ENCODE measurements at regions not wholly inside any gene's neighbourhood (a gene's known extent, or its start where the extent isn't known, plus 50 kb on each side); places are given as distances from the start of the nearest gene placed in this dataset.

- TF ChIP-seq, protein P1, sequence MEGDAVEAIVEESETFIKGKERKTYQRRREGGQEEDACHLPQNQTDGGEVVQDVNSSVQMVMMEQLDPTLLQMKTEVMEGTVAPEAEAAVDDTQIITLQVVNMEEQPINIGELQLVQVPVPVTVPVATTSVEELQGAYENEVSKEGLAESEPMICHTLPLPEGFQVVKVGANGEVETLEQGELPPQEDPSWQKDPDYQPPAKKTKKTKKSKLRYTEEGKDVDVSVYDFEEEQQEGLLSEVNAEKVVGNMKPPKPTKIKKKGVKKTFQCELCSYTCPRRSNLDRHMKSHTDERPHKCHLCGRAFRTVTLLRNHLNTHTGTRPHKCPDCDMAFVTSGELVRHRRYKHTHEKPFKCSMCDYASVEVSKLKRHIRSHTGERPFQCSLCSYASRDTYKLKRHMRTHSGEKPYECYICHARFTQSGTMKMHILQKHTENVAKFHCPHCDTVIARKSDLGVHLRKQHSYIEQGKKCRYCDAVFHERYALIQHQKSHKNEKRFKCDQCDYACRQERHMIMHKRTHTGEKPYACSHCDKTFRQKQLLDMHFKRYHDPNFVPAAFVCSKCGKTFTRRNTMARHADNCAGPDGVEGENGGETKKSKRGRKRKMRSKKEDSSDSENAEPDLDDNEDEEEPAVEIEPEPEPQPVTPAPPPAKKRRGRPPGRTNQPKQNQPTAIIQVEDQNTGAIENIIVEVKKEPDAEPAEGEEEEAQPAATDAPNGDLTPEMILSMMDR (IDR thresholded peaks at IDR 0.05), result no peak
- TF ChIP-seq POLR2A (IDR thresholded peaks at IDR 0.05) (no peak), EP300 (IDR thresholded peaks at IDR 0.05) (no peak), POLR2AphosphoS5 (IDR thresholded peaks at IDR 0.05) (no peak)
Observed at GRCh38 chr22:49162841-49163240, 664.8 kb downstream of the BRD1 start.
